NCI-H524 treated with DMSO at 0.1 percent for 48 hours (cell line): ENCODE measurements at regions not wholly inside any gene's neighbourhood (a gene's known extent, or its start where the extent isn't known, plus 50 kb on each side); places are given as distances from the start of the nearest gene placed in this dataset.
"Not testable (repeated sequence)": the region's sequence is repeated elsewhere in the genome, so short reads cannot be mapped to it uniquely, and the experiment has no call there.

Experiments
- DNase-seq: peaks from one replicate; lab custom pipeline; 2025; lab: John Stamatoyannopoulos, UW

DNA sequence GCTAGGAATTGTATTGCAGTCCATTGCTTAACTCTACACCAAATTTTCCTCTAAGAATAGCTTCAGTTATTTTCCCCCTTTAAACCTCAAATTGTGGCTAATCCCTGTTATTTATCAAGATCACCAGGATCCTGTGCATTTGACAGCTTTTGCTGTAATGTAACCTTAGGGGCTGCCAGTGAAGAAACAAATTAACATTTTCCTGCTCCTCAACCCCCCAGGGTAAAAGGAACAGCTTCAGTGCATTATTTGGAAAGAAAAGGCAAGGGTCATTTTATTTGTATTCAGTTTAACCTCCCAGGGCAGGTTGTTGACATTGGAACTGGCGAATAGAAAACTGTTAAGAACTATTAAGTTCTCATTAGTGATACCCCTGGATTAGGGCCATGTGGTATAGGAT is 57.0 kb downstream of the PCDH20 start:
- DNase-seq, result no peak

DNA sequence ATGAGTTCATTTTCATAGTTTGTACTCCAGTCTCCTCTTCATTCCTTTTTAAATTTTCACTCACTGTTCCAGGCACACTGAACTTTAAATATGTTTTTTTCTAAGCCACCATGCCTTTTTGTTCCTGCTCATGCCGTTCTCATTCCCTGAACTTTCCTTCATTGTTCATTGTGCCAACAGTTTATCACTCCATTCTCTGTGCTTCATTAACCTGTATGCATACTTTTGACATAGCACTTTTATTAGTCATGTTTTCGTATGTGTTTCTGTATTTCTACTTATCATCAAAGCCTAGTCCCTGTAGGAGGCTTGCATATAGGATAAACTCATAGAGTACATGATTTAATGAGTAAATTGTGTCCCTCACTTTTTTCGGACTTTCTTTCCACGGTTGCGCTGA is 65.3 kb downstream of the PCDH20 start:
- no peak for DNase-seq

DNA sequence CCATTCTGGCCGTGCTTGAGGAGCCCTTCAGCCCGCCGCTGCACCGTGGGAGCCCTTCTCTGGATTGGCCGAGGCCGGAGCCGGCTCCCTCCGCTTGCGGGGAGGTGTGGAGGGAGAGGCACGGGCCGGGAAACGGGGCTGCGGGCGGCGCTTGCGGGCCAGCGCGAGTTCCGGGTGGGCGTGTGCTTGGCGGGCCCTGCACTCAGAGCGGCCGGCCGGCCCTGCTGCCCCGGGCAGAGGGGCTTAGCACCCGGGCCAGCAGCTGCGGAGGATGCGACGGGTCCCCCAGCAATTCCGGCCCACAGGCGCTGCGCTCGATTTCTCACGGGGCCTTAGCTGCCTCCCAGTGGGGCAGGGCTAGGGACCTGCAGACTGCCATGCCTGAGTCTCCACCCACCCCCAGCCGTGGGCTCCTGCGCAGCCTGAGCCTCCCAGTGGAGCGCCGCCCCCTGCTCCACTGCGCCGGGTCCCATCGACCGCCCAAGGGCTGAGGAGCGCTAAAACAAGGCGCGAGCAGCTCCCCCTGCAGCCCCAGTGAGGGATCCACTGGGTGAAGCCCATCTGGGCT is 76.5 kb downstream of the PCDH20 start:
- DNase-seq, result no peak

DNA sequence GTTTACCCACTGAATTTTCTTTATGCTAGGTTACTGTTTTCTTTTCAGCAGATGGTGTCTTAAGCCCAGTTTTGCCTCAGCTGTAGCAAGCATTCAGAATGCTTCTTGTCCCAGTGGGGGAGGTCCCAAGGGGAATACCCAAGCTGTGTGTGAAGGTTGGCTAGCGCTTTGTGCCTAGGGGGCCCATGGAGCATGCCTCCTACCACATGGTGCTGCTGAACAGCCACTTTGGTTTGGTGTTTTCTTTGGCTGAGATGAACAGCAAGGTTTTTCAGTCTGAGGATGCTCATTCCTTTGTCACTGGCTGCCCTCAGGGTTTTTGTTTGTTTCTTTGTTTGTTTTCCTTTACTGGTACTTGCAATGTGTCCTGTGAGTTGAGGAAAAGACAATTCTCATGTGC is 99.0 kb downstream of the PCDH20 start:
- no peak for DNase-seq

DNA sequence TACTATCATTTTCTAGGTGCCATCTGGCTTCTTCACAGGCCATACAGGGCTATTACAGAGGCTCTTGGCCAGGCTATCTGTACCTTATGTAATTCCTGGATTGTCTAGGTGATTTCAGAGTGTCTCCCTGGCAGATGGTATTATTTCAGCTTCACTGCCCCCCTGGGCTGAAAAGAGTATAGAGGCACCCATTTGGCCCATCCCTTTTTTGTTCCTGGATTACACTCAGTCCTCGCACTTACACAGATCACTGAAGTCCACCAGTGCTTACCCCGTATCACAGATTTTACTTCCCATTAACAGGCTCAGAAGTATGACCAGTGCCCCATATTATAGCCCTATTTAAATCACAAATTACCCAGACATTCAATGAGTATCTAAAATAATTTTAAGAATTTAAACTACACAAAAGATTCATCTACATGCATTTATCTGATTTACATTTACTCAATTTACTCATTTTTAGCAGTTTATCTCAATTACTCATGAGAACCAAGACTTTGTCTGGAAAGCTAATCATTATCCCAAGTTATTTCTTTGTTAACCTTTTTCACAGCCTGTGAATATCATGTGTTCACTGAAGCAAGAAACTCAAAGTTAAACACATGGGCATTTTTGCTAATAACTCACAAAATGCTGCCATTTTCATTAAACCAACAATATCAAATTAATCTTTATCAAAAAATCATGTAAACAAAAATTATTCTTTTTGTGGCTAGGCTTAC is 121.0 kb downstream of the PCDH20 start:
- DNase-seq, result peak; percentile 96

DNA sequence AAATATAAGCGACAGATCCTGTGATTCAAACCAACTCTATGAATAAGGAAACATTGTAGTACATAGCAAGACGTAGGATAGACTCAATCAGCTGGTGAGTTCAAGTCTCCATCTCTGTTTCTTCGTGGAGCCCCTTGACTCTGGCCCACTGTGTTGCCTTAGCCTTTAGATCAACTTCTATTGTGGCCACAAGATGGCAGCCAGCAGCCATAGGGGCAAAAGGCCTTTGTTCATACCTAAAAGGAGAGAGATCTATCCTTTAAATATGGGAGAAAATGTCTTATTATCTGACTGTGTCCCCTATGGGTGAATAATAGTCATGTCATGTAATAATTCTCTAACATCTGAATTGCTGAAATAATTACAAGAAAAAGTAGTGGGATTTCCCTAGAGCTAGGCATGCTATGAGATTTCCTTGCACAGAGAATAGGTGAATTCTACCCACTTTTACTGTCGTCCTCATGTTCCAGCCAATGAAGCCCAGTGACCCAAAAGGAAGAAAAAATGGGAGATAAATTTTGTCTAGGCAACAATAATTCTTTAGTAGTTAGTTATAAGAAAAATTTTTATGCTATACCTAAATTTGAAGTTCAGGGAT is 129.4 kb downstream of the PCDH20 start:
- peak; percentile 26 for DNase-seq

DNA sequence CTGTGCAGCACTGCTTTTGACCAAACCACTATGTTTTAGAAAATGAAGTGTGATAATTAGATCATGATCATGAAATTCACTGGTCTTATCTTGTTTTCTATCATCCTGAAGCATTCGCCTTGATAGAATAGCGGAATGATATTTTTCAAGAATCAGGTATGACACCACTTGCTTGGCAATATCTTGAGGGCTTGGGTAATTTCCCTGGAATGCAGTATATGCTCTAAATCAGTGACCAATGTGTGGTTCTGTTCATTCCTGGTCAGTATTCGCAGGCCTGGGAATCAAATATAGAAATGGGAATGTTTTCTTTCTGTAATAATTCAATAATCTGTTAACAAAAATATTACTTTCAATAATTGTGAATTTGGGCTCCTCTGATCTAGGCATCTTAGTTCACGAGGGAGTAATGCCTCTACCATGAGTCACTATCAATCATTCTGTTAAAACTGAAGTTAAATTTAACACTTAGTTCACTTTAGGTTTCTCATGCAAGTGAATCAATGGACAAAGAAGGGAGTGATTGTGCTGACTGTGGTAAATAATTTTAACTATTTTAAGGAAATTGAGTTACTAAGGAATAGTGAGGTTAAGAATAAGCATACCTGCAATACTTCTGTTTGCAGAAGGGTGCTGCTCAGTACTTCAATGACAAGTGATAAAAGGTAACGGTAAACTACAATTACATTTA is 137.9 kb downstream of the PCDH20 start:
- DNase-seq, result no peak

DNA sequence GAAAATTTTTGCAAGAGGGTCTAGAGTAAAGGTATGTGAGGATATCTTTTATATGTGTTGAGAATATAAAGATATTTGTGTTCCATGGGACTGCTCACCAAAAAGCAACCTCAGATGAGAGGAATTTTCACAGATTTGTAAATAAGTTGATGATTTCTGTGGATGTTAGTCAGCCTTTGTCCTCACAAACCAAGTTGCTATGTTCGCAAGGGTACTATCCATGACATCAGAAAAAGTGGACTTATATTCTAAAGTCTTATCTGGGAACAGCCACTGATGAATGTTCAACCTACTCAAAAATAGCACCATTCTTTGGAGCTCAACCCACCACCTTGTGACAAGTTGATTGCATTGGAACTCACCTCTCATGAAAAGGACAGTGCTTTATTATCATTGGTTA is 138.6 kb downstream of the PCDH20 start:
- no peak for DNase-seq

DNA sequence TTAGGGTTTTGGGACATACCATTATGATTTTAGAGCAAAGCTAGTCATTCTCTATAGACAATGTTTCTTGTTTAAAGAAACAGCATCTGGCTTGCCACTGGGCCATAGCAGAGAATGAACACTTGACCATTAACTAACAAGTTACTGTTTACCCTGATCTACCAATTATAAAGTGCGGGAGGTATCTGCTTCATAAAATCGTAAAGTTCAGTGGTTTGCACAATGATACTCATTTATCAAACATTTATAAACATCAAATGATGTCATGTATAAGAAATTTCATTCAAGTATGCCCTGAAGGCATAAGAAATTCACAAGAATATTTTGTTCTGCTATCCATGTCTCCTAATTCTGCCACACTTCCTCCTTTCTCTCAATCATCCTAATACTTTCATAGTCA is 139.2 kb downstream of the PCDH20 start:
- DNase-seq, result no peak

DNA sequence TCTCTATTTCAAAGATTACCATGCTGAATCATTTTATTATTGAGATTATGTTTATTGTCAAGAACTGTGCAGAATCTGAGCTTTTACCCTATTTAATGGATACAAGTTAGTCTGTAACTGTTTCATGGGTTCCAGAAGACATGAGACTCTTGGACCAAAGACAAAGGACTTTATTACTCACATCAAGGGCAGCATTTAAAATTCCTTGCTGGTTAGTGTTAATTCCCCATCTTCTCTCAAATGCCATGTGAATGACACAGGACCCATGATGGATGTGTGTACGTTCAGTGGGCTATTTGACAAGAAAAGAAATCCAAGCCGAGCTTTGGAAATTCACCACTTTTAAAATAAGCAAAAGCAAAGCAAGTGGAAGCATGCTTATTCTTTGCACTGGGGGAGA is 139.9 kb downstream of the PCDH20 start:
- DNase-seq, result no peak

DNA sequence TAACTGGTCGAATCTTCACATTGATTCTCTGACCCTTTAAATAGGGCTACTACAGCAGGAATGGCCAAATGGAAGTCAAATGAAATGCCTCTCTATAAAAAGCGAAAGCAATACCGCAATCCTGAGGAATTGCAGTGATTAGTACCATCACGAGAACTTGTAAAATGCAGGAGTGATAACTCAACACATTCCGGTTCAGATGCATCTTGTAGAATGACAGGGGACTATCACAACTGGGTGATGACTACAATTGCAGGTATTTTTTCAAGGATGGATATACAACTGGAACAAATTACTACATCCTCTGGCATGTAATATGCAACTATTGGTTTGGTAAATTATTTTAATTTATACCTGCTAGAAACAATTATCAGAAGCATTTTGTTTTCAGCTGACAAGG is 140.4 kb downstream of the PCDH20 start:
- DNase-seq, result no peak

DNA sequence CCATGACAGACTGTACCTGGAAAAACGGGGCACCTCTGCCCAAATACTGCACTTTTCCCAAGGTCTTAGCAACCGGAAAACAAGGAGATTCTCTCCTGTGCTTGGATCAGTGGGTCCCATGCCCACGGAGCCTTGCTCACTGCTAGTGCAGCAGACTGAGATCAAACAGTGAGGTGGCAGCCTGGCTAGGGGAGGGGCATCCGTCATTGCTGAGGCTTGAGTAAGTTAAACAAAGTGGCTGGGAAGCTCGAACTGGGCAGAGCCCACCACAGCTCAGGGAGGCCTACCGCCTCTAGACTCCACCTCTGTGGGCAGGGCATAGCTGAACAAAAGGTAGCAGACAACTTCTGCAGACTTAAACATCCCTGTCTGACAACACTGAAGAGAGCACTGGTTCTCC is 148.8 kb downstream of the PCDH20 start:
- DNase-seq, result not testable (repeated sequence)

DNA sequence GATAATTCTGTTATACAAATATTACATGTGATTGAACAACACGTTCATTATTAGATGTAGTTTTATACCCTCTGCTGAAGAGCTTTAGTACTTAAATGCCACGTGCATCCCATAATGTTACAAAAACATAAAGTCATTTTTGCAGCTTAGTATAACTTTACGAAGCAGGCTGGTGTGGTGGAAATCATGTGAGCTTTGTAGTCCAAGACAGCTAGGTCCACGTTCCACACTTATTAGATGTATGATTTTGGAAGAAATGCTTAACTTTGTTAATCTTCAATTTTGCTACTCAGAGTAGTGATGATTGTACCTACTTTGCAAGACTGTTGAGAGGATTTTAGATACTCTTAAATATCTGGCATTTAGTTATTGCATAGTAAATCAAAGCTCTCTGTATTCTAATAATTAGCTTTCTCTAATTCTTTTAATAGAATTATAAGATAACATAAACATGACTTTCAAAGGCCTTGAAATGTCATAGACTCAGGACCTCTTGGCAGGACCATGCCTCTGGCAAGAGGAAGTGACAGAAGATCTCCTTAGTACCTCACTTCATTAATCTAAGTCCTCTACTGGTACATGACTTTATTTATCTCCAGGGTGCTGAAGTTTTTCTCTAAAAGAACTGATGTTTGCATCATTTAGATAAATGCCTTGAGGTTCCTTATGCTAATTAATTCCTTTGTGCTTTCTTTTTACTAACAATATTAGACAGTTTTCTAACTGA is 153.7 kb downstream of the PCDH20 start:
- DNase-seq, result no peak

DNA sequence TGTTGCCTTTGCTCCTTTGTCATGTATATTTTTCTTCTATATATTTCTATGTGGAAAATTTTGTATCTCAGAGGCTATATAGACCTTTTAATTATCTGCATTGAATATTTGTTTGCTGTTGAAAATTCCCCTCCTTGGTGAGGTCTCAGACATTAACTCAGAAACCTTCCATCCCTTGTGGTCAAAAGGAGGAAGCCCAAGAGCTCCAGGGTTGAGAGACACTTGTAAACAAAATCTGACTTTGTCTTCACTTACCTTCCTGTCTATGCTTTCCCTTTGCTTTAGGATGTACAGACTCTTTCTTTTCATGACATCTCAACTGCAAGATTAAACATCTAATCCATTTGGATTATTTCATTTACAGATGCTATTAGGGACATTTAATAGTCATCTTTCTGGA is 157.5 kb downstream of the PCDH20 start:
- no peak for DNase-seq

DNA sequence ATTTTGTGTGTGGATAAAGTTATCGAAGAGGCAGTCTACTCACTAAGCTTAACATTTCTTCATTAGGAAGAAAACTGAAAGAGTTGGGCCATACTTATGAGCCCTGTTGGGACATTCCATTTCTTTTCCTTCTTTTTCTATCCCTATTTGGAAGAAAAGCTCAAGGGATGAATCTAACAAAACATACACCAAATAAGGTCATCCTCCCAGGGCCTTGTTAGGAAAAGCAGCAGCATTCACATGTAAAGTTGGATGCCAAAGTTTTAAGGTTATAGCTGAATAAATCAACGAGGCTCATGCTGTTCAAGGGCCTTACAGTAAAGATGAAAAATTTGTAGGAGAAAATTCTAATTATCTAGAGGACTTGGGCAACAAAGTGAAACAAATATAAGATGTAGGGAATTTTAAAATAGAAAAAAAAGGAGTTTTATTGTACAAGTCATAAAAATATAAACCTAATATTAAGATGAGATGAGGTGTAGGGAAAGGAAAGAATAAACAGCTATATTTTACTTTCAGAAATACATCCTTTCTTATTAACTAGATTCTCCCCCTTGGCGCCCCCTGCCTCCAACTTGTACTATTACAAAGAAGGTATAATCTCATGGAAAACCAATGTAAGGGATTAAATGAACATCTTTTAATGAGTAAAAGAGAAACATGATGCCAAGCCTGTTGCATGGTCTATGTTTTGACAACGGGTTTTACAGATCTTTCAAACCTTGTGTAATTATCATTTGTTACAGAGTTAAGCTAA is 160.4 kb downstream of the PCDH20 start:
- no peak for DNase-seq

DNA sequence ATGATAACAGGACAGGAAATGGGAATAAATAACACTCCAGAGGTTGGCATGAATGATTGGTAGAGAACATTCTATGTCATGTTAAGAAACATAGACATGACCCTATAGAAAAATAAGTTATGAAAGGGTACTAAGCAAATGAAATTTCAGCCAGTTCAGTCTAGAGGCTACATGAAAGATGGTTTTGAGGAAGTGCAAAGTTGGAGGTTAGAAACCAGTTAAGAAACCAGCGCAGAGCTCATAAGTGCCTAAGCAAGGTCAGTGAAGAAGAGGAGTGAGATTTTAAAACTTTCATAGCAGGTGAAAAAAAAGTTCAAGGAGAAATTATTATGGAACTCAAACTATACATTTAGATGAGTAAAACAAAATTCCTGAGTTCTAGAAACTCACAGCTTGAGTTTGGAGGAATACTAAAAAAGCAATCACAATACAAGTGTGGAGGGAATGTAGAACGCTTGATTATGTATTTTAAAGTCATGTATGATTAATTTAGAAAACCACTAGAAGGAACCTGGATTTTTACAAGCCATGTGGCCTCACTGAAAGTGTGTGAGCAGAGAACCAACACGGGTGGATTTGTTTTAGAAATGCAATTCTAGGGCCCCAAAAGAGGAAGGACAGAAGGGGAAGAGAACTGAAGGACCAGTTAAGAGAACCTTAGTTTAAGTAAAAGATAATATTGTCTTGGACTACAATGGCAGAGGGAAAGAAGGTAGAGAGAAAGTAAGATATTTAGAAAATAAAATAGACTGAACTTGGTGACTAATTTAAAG is 162.4 kb downstream of the PCDH20 start:
- no peak for DNase-seq

DNA sequence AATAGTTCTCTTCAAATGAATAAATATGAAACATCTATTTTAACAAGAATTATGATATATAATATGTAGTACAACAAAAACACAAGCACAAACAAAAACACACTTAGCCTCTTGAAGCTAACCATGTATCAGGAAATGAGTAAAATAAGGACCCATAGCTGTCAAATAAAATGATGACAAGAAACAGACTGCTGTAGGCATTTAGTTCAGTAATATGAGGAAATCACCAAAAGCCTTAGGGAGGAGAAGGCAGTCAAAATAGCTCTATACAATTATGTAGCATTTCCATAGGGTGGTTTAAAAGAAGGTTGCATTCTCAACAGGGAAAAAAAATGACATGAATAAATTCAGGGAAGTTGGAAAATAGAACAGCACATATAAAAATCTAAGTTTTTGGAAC is 163.4 kb downstream of the PCDH20 start:
- no peak for DNase-seq

DNA sequence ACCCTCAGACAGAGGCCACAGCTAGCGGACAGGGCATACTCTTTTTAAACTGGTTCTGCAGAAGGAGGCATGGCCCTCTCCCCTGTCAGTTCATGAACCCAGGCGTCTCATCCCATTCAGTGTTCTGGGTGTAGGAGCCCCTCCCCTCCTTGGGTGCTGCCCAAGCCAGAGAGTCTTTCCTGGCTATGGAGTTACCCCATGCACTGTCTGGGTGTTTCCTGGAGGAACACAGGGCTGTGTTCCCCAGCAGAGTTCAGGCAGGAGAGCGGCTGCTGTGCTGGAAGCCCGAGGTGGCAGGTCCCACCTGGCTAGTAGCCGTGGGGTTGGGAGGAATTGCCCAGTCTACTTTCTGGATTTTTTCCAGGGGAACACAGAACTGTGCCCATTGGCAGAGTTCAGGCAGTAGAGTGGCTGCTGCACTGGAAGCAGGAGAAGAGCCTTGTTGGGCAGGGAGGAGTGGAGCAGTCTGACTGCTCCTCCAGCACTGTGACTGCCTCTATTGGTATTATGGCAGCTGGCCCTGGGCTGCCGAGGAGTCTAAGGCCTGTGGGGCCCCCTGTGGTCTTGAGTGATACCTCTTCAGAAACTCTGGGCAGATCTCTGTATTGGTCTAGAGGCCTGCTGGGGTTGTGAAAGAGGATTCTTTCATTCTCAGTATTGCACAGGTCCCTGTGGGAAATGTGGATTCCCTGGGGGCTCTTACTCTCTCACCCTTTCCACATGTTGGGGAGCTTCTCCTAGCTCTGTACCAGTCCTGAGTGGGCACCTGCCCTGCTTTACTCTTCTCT is 168.3 kb downstream of the PCDH20 start:
- no peak for DNase-seq

DNA sequence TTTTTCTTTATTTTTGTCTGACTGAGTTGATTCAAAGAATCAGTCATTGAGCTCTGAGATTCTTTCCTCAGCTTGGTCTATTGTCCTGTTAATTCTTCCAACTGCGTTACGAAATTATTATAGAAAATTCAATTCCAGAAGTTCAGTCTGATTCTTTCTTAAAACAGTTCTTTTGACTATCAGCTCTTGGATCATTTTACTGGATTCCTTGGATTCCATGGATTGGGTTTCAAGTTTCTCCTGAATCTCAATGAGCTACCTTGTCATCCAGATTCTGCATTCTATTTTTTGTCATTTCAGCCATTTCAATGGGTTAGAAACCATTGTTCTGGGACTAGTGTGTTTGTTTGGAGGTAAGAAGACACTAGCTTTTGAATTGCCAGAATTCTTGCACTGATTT is 169.3 kb downstream of the PCDH20 start:
- no peak for DNase-seq

DNA sequence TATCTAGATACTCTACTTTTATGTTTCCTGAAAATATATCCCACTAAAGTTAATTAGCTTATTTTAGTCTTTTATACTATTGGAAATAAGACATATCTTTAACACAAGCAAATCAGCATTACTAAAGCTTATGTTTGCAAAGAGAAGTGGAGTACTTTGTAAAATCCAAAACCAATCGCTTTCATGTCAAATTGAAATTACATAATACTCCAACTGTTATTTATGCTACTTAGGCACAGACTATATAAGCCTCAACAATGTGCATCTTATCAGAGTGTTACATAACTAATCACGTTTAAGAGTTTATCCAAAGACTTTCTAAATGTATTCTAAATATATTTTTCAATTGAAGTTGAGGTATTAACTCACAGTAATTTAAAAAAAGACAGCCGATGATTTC is 200.0 kb downstream of the PCDH20 start:
- DNase-seq, result no peak
